GM19023 (cell line): ENCODE measurements at regions not wholly inside any gene's neighbourhood (a gene's known extent, or its start where the extent isn't known, plus 50 kb on each side); places are given as distances from the start of the nearest gene placed in this dataset.
"Not testable (repeated sequence)": the region's sequence is repeated elsewhere in the genome, so short reads cannot be mapped to it uniquely, and the experiment has no call there.

Source experiments
- ATAC-seq: cut with Tn5 transposase; IDR thresholded peaks from one replicate; pipeline ENCODE4 v1.9.1; 2021; ENCODE audit warnings: mild to moderate bottlenecking, moderate library complexity; ENCODE audit not compliant: unreplicated experiment

DNA sequence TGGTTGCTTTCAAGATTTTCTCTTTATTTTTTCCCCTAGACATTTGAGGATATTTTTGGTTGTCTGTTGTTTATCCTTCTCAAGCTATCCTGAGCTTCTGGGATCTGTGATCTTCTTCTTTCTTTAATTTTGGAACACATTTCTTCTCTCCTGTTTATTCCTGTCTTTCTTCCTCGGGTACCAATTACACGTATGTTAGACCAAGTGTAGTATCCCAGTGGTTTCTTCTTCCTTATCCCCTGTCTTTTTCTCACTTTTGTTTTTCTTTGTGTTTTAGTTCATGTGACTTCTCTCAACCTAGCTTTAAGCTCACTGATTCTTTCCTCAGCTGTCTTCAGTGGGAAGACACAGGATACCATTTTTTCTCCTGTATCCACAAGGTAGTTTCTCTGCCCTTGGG is 120.0 kb downstream of the GALR1 start:
- ATAC-seq: no peak

DNA sequence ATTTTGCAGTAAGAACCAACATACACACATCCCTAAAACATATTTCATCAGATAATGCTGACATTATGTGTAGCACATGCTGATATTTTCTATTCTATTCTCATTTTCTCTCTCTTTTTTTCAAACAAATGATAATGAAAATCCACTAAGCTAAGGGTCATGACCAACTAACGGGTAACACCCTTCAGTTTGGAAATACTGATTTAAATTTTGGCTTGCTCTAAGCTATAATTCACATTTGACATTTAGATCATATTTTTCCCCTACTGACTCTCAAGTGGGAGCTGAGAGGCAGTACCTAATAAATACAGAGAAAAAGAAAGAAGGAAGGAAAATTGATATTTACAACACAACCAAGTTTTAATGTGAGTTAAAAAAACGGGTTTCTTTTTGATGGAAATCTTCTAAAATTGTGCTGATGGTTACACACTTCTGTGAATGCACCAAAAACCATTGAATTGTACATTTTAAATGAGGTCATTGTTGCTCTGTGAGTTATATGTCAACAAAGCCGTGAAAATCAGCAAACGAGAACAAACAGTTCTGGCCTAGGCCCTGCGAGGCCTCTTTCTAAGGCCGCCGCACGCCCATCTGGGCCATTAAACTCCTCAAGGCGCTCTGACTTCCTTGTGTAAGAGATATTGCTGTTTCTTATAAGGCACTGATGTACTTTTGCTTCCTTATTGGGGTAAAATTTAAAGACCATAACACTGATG is 124.2 kb downstream of the GALR1 start:
- no peak for ATAC-seq

DNA sequence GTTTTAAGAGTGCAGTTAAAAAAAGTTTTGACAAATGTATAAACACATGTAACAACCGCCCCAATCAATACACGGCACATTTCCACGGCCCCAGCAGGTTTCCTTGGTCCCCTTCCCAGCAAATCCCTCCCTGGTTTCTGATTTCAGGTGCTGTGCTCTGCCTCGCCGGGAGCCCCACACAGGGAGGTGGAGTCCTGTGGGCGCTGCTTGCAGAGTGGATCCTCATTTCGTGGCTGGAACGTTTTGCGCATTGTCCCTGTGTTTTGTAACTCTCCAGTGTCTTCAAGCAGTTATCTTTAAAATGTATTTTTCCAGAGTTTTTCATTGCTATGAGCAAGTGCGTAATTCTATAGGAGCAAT is 124.8 kb downstream of the GALR1 start:
- no peak for ATAC-seq

DNA sequence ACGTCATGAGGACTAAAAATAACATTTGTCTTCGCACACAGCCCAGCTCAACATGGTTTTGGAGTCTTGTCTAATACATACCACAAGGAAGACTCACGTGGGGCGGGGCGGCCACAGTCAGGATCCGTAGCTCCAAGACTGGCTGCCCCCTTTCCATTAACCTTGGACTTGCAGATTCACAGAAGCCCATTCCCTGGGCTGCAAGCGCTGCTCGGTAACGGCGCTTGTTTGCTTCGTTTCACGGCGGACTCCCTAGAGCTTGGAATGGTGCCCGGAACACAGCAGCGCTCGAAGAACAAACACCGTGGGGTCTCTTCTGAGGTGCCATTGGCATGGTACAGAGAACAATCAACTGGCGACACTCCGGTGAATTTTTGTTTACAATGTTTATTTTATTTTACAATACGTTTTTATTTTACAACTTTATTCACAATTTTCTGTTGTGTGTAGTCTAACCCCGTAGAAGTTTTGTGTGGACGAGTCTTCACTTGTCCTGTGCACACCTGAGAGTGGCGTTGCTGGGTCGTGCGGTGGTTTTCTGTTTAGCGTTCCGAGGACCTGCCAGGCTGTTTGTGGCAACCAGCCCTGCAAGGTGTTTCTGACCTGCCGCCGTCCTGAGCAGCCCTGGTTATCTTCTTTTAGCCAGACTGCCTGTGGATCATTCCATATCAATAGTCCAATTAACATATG is 126.5 kb downstream of the GALR1 start:
- ATAC-seq: no peak

DNA sequence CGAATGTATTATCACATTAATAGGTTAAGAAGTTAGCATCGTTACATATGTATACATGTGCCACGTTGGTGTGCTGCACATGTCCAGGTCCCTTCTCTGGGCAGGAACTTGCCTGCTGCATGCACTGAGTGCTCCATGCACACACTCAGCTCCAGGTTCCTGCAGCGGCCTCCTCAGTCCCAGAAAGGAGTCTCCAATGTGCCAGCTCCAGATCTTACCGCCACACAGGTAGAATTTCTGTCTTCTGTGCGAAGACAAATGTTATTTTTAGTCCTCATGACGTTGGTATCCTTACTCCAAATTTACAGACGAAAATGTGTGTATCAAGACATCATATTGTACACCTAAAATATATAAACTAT is 127.1 kb downstream of the GALR1 start:
- no peak for ATAC-seq

DNA sequence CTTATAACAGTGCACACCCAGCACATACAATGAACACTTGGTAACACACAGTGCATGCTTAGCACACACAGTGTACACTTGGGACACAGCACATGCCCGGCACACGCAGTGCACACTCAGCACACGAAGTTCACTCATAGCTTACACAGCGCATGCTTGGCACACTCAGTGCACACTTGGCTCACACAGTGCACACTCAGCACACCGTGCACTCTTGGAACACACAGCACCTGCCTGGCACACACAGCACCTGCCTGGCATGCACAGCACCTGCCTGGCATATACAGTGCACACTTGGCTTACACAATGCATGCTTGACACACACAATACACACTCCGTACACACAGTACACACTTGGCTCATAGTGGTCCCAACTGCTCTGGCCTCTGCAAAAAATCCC is 128.2 kb downstream of the GALR1 start:
- no peak for ATAC-seq

DNA sequence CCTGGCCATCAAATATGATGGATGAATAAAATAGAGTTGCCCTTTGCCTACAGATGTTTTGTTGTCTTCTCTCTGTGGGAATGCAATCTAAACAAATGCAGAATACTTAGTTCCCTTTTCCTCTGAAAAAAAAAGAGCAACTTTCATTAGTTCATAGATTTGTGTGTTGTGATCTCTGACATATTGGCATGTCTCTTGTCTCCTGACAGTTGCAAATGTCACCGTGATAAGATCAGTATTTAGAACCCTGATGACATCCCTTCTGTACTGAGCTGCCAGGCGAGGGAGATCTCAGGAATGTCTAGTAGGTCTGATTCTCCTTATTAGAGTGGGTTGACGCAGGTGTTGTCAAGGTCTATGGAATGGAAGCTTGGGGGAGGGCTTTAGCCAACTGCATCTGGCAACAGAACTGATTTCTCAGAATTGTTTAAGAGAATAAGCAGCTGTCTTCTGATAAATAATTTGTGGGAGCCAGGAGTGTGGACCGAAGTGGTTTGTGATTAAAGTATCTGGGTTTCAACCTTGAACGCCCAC is 130.4 kb downstream of the GALR1 start:
- ATAC-seq: no peak

DNA sequence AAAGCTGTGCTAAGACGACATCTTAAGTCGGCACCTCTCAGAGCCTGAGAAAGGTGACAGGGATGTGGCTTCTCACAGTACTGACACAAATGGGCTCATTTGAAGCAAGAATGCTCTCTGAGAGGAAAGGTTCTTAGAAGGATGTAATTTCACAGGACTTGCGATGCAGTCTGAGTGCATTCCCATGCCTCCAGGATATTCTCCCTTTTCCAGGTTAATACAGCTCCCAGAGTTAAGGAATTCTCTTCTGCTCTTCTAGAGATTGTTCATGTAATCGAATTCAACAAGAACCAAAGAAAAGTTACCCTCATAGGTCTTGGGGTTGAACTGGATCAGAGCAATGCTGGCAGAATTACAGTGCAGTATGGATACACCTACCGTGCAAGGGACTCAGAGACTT is 131.0 kb downstream of the GALR1 start:
- ATAC-seq: no peak

DNA sequence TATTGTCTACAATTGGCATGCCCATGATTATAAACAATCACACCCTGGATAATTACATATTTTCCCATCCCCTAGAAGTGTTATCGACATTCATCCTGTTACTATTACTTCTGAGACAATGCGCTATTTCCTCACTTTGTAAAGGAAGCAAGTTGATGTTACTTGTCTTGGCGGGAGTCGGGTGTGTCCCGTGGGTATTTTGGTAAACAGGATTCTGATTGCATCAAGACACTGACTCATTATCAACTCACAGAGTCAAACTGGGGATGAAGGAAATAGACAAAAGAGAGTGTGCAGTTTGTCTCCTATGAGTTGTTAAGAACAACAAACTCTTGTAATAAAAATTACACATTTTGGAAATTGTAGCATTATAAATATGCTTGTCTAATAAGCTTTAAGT is 142.7 kb downstream of the GALR1 start:
- ATAC-seq: no peak

DNA sequence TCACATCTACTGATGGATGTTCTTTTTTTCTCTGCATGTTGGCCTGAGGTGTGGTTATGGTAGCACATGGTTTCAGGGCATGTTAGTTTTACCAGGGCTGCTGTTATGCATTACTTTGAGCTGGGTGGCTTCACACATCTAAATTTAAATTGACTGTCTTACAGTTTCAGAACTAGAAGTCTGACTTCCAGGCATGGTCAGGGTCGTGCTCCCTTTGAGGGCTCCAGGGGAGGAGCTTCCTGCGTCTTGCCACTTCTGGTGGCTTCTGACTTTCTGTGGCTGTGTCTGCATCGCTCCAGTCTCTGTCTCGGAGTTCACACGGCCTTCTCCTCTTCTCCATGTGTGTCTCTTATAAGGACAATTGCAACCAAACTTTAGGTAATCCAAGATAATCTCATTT is 143.9 kb downstream of the GALR1 start:
- ATAC-seq: no peak

DNA sequence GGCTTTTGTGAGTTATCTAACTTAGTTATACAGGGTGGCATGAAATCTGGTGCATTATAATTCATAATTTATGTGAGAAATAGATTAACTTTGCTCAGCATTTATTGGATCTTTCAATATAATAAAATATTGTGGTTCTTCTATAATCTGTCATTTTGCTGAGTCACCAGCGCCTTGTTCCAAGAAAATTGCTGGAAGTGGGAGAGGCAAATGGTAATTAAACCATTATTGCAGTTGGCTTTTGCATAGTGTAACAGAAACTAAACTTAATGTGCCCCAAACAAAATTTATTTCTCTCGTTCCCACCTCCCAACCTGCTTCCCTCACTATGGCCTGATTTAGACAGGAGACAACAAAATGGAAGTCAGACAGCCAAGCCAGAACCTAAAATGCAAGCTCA is 146.3 kb downstream of the GALR1 start:
- ATAC-seq: no peak

DNA sequence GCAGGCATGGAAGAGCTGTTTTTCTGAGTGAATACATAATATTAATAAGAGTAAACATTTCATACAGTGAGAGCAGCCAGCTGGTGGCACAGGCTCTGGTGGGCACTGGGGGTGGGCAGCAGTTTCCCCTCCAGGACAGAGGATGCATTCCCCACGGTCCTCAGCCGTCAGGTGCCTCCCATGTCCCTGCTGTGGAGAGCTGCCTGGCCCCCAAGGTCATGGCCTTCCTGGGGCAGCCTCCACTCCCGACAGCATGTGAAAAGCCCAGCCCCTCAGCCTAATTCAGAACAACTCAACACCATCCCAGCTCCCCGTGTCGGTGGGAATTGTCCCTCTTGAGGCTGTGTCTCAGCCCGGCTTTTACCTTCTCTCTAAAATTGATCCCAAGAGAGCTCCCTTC is 147.4 kb downstream of the GALR1 start:
- no peak for ATAC-seq

DNA sequence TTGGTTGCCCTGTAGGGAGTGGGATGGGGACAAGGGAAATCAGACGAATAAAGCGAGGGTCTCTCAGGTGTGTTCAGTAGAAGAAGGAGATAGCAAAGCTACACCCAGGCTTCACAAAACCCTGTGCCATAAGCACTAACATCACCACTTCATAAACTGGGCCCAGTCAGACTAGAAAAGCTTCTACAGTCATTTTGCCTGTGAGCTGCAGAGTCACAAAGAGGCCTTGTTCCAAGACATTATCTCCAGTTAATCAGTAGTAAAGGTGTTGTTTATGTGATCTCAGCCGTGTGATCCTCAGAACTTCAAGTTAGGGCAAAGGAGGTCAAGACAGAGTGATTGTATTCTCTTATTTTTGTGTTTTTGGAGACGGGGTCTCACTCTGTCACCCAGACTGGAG is 148.0 kb downstream of the GALR1 start:
- no peak for ATAC-seq

DNA sequence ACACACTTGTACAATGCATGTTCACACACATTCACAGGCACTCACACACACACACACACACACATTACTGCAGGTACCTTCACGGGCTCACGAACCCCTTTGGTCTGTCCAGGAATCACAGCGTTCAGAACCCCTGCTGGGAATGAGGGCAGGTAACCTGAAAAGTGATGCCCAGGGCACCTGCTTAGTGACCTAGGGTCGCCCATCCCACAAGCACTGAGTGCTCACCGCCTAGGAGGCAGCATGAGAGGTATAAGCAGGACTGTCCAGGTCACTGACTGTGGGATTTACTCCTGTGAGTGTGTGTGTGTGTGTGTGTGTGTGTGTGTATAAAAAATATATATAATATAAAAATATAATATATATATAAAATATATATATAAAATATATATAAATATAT is 150.9 kb downstream of the GALR1 start:
- no peak for ATAC-seq

DNA sequence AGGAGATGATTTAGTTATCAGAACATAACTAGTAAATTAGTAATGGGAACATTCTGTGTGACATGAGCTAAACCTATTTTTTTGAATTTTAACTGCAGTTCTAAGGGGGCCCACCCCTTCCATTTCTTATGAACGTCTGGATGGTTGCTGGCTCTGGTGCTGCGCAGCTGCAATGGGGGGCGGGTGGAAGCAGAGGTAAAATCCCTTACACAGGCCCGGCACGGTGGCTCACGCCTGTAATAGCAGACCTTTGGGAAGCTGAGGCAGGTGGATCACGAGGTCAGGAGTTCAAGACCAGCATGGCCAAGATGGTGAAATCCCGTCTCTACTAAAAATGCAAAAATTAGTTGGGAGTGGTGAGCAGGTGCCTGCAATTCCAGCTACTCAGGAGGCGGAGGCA is 151.5 kb downstream of the GALR1 start:
- ATAC-seq: no peak

DNA sequence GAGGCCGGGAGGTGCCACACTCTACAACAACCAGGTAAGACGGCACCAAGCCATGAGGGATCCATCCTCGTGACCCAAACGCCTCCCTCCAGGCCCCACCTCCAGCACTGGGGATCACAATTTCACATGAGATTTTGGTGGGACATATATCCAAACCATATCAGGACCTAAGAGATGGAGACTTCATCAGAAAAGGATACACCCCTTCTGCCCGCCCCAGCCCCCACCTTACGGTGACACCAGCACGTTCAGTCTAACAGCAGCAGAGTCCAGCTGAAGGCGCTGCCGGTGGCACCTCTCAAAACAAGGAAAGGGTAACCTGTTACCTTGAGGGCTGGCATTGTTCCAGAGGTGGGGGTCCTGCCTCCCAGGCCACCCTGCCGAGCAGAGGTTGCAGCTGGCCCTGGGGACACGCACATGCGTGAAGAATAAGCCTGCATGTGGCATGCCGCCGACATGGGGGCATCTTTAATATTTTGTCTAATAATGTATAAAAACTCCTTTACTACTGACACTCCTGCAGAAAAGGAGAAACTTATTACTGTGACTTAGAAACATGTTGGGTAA is 154.4 kb downstream of the GALR1 start:
- ATAC-seq: no peak

DNA sequence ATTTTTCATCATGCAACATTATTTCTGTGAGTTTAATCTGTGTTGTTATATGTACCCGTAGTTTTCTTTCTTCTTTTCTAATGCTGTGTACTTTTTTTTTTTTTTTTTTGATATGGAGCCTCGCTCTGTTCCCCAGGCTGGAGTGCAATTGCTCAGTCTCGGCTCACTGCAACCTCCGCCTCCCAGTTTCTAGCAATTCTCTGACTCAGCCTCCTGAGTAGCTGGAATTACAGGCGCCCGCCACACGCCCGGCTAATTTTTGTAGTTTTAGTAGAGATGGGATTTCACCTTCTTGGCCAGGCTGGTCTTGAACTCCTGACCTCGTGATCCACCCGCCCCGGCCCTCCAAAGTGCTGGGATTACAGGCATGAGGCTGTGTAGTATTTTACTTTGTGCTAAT is 155.4 kb downstream of the GALR1 start:
- ATAC-seq: no peak

DNA sequence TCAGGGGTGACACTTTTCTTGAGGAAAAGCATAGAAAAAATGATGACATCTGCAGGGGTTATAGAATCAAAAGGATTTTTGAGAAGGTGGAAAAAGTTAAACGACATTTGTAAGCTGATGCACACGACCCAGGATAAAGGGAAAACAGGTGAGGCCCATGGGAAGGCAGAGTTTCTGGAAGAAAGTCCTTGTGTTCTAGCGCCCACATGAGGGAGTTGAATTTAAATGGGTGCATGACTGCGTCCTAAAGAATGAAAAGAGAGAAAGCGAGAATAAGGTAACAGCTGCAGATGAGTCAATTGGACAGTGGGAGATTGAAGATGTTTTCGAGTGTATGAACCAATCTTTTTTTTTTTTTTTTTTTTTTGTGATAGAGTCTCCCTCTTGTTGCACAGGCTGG is 158.1 kb downstream of the GALR1 start:
- no peak for ATAC-seq

DNA sequence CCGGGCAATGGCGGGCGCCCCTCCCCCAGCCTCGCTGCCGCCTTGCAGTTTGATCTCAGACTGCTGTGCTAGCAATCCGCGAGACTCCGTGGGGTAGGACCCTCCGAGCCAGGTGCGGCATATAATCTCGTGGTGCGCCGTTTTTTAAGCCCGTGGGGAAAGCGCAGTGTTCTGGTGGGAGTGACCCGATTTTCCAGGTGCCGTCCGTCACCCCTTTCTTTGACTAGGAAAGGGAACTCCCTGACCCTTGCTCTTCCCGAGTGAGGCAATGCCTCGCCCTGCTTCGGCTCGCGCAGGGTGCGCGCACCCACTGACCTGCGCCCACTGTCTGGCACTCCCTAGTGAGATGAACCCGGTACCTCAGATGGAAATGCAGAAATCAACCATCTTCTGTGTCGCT is 171.9 kb downstream of the GALR1 start:
- not testable (repeated sequence) for ATAC-seq

DNA sequence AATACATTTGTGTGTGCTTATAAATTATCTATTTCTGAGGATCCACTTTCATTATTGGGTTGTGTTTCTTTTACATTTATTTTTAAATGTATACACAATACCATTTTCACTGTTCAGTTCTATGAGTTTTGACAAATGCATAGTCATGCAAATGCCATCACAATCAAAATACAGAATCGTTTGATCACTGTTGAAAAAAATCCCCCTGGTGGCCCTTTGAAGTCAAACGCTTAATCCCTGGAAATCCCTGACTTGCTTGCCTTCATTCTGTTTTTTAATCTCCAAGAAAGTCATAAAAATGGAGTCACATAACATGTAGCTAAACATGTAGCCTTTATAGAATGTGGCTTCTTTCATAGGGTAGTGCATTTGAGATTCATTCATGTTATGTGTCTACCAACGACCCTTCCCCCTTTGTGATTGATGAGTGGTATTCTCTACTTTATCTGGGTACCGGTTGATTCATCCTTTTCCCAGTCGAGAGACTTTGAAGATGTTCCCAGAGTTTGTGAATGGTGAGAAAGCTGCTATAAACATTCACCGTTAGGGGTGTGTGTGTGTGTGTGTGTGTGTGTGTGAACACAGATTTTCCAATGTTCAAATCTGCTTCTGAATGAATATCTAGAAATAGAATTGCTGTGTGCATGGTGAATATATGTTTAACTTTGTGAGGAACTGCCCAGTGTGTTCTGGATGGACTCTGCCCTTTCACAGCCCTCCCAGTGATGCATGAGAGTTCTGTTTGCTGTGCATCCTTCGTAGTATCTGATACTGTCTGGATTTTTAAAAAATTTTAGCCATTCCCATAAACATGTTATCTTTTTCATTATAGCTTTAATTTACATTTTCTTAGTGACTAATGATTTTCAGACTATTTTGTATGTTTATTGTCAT is 173.6 kb downstream of the GALR1 start:
- no peak for ATAC-seq

DNA sequence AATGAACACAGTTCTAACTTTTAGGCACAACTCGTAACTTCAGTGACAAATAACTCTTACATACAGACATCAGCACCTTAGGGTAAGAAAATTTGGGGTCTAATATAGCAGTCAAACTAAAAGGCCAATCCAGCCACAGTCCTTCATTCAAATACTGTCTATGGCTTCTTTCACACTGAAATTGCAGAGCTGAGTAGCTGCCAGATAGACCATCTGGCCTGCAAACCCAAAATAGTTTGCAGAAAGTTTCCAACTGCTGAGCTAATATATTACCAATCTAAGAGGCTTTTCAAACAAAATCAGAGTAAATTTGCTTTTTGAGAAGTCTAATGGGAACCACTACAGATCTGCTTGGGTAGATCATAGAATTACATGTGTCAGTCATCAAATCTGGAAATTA is 183.4 kb downstream of the GALR1 start:
- no peak for ATAC-seq
